ENCODE measurements at regions not wholly inside any gene's neighbourhood (a gene's known extent, or its start where the extent isn't known, plus 50 kb on each side); places are given as distances from the start of the nearest gene placed in this dataset.

DNA sequence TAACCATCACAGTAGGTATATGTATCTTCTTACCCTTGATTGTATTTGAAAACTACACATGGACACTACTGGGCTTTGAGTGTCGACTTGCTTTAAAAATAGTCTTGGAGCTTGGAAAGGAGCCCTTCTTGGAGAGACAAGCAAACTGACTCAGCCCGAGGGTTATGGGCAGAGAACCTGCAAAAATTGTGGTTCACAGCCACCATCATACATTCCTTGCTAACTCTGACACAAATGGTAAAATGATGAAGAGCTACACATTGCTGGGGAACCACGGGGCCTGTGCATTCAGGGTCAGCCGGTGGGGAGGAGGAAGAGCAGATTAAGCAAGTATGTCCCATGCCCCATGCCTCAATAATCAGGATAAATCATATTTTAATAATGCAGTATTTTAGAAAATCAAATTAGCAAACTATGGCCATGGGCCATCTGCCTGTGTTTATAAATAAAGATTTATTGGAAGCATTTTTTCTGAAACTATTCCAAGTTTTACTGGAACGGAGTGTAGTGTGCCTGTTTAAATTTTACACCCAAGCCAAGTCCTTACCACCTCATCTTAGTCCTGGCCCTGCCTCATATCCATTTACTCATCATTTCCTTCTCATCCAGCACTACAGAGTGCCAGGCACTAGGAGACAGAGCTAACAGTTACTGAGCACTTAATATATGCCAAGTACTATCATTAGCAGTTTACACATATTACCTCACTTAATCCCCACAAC, 195.7 kb downstream of the PALM2AKAP2 start:
- no peak for DNase-seq (ENCODE audit: extremely low read depth, low read depth)
- TF ChIP-seq, protein P1, sequence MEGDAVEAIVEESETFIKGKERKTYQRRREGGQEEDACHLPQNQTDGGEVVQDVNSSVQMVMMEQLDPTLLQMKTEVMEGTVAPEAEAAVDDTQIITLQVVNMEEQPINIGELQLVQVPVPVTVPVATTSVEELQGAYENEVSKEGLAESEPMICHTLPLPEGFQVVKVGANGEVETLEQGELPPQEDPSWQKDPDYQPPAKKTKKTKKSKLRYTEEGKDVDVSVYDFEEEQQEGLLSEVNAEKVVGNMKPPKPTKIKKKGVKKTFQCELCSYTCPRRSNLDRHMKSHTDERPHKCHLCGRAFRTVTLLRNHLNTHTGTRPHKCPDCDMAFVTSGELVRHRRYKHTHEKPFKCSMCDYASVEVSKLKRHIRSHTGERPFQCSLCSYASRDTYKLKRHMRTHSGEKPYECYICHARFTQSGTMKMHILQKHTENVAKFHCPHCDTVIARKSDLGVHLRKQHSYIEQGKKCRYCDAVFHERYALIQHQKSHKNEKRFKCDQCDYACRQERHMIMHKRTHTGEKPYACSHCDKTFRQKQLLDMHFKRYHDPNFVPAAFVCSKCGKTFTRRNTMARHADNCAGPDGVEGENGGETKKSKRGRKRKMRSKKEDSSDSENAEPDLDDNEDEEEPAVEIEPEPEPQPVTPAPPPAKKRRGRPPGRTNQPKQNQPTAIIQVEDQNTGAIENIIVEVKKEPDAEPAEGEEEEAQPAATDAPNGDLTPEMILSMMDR (IDR thresholded peaks at IDR 0.05; ENCODE audit: low read depth, low read length, missing control alignments), result no peak
- H3K4me3 ChIP-seq (replicated peaks; ENCODE audit: low read depth, low read length), result no peak overlapping the region

DNA sequence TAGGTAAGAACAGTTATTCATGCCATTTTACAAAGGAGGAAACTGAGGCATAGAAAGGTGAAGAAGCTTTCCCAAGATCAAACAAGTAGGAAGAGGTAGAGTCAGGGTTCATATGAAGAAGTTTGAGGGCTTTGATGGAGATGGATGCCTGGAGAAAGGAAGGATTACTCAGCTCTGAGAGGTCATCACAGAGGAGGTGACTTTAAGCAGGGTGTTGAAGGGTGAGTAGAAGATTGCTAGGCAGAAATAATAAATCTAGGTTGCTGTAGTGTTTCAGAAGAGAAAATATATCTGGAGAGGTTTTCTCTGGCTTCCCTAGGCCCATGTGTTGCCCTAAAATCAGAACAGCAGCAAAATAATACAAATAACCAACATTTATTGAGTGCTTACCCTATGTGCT, 196.3 kb downstream of the PALM2AKAP2 start:
- TF ChIP-seq, protein P1 (IDR thresholded peaks at IDR 0.05; ENCODE audit: low read depth, low read length, missing control alignments), result no peak
- H3K4me3 ChIP-seq (replicated peaks; ENCODE audit: low read depth, low read length), result no peak overlapping the region
- no peak for DNase-seq (ENCODE audit: extremely low read depth, low read depth)

DNA sequence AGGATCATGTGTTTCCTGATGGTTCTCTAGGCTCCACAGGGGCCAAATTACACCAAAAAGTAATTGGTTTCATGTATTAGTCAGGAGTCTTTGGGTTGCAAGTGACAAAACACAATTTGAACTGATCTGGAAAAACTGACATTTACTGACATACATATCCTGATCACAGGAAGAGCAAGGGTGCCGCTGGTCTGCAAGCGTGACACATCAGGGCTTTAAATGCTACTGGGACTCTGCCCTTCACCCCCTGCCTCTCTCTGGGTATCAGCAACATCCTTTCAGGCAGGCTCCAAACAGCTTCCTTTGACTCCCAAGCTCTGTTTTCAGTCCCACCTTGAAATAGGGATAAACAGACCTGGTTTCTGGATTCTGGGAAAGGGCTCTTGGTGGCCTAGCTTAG, 197.5 kb downstream of the PALM2AKAP2 start:
- no peak for DNase-seq (ENCODE audit: extremely low read depth, low read depth)
- no peak overlapping the region for H3K4me3 ChIP-seq (replicated peaks; ENCODE audit: low read depth, low read length)
- TF ChIP-seq, protein P1 (IDR thresholded peaks at IDR 0.05; ENCODE audit: low read depth, low read length, missing control alignments), result no peak

DNA sequence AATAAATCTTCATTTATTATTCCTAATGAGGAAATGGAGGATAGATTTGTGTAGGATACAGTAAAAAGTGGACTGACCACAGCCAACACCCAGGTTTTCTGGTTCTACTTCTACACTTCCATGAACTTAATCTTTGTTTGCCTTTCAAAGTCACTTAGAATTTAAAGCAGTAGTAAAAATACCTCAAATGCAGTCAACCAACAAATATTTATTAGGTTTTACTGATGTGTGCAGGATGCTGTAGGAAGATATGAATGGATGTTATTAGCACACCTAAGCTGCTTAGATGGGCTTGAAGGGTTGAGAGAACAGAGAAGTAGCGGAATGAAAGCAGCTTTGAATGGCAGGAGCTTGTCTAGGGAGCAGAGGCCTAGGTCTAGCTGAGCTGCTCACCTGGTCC, 201.1 kb downstream of the PALM2AKAP2 start:
- TF ChIP-seq, protein P1 (IDR thresholded peaks at IDR 0.05; ENCODE audit: low read depth, low read length, missing control alignments), result no peak
- no peak for DNase-seq (ENCODE audit: extremely low read depth, low read depth)
- H3K4me3 ChIP-seq (replicated peaks; ENCODE audit: low read depth, low read length), result no peak overlapping the region

DNA sequence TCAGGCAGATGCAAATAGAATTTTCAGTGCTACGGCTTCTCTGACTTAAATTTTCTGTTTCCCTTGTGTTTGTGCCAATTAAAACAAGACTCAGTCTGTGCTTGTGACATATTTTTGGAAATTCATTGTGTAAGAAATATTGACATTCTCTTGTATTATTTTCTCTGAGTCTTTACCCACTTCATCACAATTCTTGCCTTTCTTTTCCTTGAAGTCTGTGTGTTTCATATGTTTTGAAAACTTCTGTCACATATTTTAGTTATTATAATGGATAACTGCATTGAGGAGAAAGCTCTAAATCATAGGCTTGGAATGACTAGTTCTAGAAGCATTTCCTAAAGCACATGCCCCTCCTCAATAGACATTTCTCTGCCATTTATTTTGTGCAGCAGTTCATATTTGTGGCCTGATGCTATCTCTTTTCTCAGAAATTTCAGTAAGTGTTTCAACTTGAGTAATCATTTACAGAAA, 206.6 kb downstream of the PALM2AKAP2 start:
- H3K4me3 ChIP-seq (replicated peaks; ENCODE audit: low read depth, low read length), result no peak overlapping the region
- TF ChIP-seq, protein P1 (IDR thresholded peaks at IDR 0.05; ENCODE audit: low read depth, low read length, missing control alignments), result no peak
- peak; percentile 35 for DNase-seq (ENCODE audit: extremely low read depth, low read depth)

DNA sequence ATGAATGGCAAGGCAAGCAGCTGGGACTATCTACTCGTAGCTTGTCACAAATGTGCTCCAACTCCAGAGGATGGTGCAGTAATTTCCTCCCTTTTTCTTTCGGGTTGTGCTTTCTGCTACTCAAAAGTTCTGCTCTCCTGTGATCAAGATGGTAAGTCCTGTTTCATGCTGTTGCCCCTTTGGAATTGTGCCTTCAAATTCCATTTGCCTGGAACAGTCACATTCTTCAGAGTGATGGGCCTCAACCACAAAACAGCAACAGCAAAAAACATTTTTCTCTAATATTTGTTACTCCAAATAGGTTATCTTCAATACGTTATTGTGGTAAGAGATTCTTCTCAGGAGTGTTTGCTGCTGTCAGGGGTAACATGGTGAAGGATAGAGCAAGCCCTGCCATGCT, 209.3 kb downstream of the PALM2AKAP2 start:
- TF ChIP-seq, protein P1 (IDR thresholded peaks at IDR 0.05; ENCODE audit: low read depth, low read length, missing control alignments), result no peak
- DNase-seq (ENCODE audit: extremely low read depth, low read depth), result no peak
- H3K4me3 ChIP-seq (replicated peaks; ENCODE audit: low read depth, low read length), result no peak overlapping the region

DNA sequence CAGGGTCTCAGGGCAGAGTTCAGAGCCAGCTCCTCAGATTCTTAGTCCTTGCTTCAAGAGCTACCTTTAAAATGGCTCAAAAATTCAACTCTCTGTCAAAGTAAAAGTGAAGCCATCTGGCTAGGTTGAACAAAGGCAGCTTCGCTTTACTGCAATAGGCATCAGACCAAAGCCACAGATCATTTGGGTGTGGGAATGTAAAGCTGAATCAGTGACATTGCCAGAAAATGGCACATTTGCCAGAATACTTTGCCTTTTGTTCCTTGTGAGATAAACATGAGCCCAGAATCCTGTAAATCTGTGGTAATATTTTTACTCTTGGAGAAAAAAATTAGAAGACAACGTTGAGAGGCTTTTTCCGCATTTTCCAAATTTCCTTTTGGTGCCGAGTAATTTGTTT, 210.5 kb downstream of the PALM2AKAP2 start:
- TF ChIP-seq, protein P1 (IDR thresholded peaks at IDR 0.05; ENCODE audit: low read depth, low read length, missing control alignments), result no peak
- DNase-seq (ENCODE audit: extremely low read depth, low read depth), result no peak
- no peak overlapping the region for H3K4me3 ChIP-seq (replicated peaks; ENCODE audit: low read depth, low read length)

Measured in HFF-Myc (cell line).